ENCODE measurements at regions not wholly inside any gene's neighbourhood (a gene's known extent, or its start where the extent isn't known, plus 50 kb on each side); places are given as distances from the start of the nearest gene placed in this dataset.
"Not testable (repeated sequence)": the region's sequence is repeated elsewhere in the genome, so short reads cannot be mapped to it uniquely, and the experiment has no call there.

DNA sequence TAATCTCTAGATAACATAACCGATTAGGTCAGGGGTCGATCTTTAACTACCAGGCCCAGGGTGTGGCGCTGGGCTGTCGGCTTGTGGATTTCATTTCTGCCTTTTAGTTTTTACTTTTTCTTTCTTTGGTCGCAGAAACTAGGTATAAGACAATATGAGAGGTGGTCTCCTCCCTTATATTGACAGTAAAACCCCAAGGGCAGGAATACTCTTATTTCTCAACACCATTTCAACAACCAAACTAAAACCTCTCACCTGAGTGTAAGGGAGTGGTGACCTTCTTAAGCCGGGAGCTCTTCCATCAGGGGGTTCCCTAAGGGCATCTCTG is 144.4 kb upstream of the GRK3 start:
- TF ChIP-seq, protein P1, sequence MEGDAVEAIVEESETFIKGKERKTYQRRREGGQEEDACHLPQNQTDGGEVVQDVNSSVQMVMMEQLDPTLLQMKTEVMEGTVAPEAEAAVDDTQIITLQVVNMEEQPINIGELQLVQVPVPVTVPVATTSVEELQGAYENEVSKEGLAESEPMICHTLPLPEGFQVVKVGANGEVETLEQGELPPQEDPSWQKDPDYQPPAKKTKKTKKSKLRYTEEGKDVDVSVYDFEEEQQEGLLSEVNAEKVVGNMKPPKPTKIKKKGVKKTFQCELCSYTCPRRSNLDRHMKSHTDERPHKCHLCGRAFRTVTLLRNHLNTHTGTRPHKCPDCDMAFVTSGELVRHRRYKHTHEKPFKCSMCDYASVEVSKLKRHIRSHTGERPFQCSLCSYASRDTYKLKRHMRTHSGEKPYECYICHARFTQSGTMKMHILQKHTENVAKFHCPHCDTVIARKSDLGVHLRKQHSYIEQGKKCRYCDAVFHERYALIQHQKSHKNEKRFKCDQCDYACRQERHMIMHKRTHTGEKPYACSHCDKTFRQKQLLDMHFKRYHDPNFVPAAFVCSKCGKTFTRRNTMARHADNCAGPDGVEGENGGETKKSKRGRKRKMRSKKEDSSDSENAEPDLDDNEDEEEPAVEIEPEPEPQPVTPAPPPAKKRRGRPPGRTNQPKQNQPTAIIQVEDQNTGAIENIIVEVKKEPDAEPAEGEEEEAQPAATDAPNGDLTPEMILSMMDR (IDR thresholded peaks at IDR 0.05): not testable (repeated sequence)
- TF ChIP-seq EZH2 (IDR thresholded peaks at IDR 0.05; ENCODE audit: borderline replicate concordance, insufficient read depth, low read depth, low read length, poor library complexity, severe bottlenecking): not testable (repeated sequence)

All from B cell (primary cell).